ENCODE measurements at regions not wholly inside any gene's neighbourhood (a gene's known extent, or its start where the extent isn't known, plus 50 kb on each side); places are given as distances from the start of the nearest gene placed in this dataset.

- FAIRE-seq: no peak
- no peak for DNase-seq (ENCODE audit: low read depth, low spot score)
- Histone ChIP-seq H3K4me1 (ENCODE audit: control insufficient read depth, extremely low read depth, insufficient read depth, low read length) (no peaks in the 10 kb centered on the region), H3K27ac (ENCODE audit: control insufficient read depth, insufficient read depth, low read length) (no peak overlapping the region), H3K79me2 (ENCODE audit: control insufficient read depth, insufficient read depth, low read length) (no peaks in the 10 kb centered on the region), H3K27me3 (ENCODE audit: control insufficient read depth, extremely low read depth, insufficient read depth, low read length) (no peaks in the 10 kb centered on the region), H4K20me1 (ENCODE audit: control insufficient read depth, extremely low read depth, insufficient read depth, low read length) (no peaks in the 10 kb centered on the region), H3K9me3 (ENCODE audit: control insufficient read depth, low read depth, low read length) (no peaks in the 10 kb centered on the region), H3K4me3 (ENCODE audit: control insufficient read depth in 2 of 3, extremely low read depth in 1 of 3, insufficient read depth in 2 of 3, low read depth in 1 of 3, low read length in 3 of 3) (no peak overlapping the region), H3K4me2 (ENCODE audit: control insufficient read depth, extremely low read depth, insufficient read depth, low read depth, low read length) (no peak overlapping the region), H3K36me3 (ENCODE audit: control insufficient read depth in 2 of 2, extremely low read depth in 1 of 2, insufficient read depth in 2 of 2, low read length in 2 of 2) (no peaks in the 10 kb centered on the region), H3K9me1 (ENCODE audit: control insufficient read depth, extremely low read depth, insufficient read depth, low read length) (no peaks in the 10 kb centered on the region), H2AFZ (ENCODE audit: control insufficient read depth, low read length) (no peak overlapping the region), H3K9ac (ENCODE audit: control insufficient read depth, extremely low read depth, insufficient read depth, low read length) (no peak overlapping the region)
- dilution Hi-C loops (cut with MboI; ENCODE audit: extremely low pct_ligation_motif_present, low sequenced_read_pairs): no loop called here
- no peak for TF ChIP-seq EZH2 (IDR thresholded peaks at IDR 0.05; ENCODE audit: low read length)
- TF ChIP-seq, protein P1, sequence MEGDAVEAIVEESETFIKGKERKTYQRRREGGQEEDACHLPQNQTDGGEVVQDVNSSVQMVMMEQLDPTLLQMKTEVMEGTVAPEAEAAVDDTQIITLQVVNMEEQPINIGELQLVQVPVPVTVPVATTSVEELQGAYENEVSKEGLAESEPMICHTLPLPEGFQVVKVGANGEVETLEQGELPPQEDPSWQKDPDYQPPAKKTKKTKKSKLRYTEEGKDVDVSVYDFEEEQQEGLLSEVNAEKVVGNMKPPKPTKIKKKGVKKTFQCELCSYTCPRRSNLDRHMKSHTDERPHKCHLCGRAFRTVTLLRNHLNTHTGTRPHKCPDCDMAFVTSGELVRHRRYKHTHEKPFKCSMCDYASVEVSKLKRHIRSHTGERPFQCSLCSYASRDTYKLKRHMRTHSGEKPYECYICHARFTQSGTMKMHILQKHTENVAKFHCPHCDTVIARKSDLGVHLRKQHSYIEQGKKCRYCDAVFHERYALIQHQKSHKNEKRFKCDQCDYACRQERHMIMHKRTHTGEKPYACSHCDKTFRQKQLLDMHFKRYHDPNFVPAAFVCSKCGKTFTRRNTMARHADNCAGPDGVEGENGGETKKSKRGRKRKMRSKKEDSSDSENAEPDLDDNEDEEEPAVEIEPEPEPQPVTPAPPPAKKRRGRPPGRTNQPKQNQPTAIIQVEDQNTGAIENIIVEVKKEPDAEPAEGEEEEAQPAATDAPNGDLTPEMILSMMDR (optimal IDR thresholded peaks at IDR 0.05 in 1 of 3, IDR thresholded peaks at IDR 0.05 in 1 of 3, conservative IDR thresholded peaks at IDR 0.05 in 1 of 3; ENCODE audit: extremely low read depth in 1 of 3, insufficient read depth in 2 of 3, low read length in 3 of 3): no peak
These were observed 302.4 kb upstream of the KLF4 start for GRCh38 chr9:107792006-107792405.

GRCh38 chr9:107789001-107789700 is 299.6 kb upstream of the KLF4 start:
- H3K4me1 ChIP-seq (ENCODE audit: control insufficient read depth, extremely low read depth, insufficient read depth, low read length): no peaks in the 10 kb centered on the region
- no peaks in the 10 kb centered on the region for H3K9me3 ChIP-seq (ENCODE audit: control insufficient read depth, low read depth, low read length)
- DNase-seq (ENCODE audit: low read depth, low spot score) (no peak), FAIRE-seq (no peak)
- H3K27me3 ChIP-seq (ENCODE audit: control insufficient read depth, extremely low read depth, insufficient read depth, low read length): no peaks in the 10 kb centered on the region
- no peak overlapping the region for H3K9ac ChIP-seq (ENCODE audit: control insufficient read depth, extremely low read depth, insufficient read depth, low read length)
- H3K9me1 ChIP-seq (ENCODE audit: control insufficient read depth, extremely low read depth, insufficient read depth, low read length): no peaks in the 10 kb centered on the region
- no peak overlapping the region for H3K4me2 ChIP-seq (ENCODE audit: control insufficient read depth, extremely low read depth, insufficient read depth, low read depth, low read length)
- H3K27ac ChIP-seq (ENCODE audit: control insufficient read depth, insufficient read depth, low read length): no peak overlapping the region
- dilution Hi-C loops (cut with MboI; ENCODE audit: extremely low pct_ligation_motif_present, low sequenced_read_pairs): no loop called here
- H3K4me3 ChIP-seq (ENCODE audit: control insufficient read depth in 2 of 3, extremely low read depth in 1 of 3, insufficient read depth in 2 of 3, low read depth in 1 of 3, low read length in 3 of 3): no peak overlapping the region
- no peaks in the 10 kb centered on the region for H4K20me1 ChIP-seq (ENCODE audit: control insufficient read depth, extremely low read depth, insufficient read depth, low read length)
- TF ChIP-seq, protein P1 (optimal IDR thresholded peaks at IDR 0.05 in 1 of 3, IDR thresholded peaks at IDR 0.05 in 1 of 3, conservative IDR thresholded peaks at IDR 0.05 in 1 of 3; ENCODE audit: extremely low read depth in 1 of 3, insufficient read depth in 2 of 3, low read length in 3 of 3): no peak
- TF ChIP-seq EZH2 (IDR thresholded peaks at IDR 0.05; ENCODE audit: low read length): no peak
- H3K79me2 ChIP-seq (ENCODE audit: control insufficient read depth, insufficient read depth, low read length): no peaks in the 10 kb centered on the region
- no peaks in the 10 kb centered on the region for H3K36me3 ChIP-seq (ENCODE audit: control insufficient read depth in 2 of 2, extremely low read depth in 1 of 2, insufficient read depth in 2 of 2, low read length in 2 of 2)
- no peak overlapping the region for H2AFZ ChIP-seq (ENCODE audit: control insufficient read depth, low read length)

Data from keratinocyte (primary cell).